SK-N-SH (cell line): ENCODE measurements at regions not wholly inside any gene's neighbourhood (a gene's known extent, or its start where the extent isn't known, plus 50 kb on each side); places are given as distances from the start of the nearest gene placed in this dataset.

Experiments used
- CTCF ChIA-PET: fragments of 300-600, 350-600 bp; formaldehyde crosslinking; extraction: SDS; loops from one replicate; lab custom pipeline; 2021; lab: Yijun Ruan, JAX
- POLR2A ChIA-PET: fragments of 350-600 bp; sonication (Branson Sonifier 250); formaldehyde crosslinking; extraction: SDS; loops from one replicate; lab custom pipeline; 2020; ENCODE audit warnings: antibody characterized with exemption, inconsistent platforms; lab: Yijun Ruan, JAX
- DNase-seq: peaks from one replicate; pipeline ENCODE4 v3.0.0; 2012
- H2AFZ ChIP-seq: fragments of 200-600 bp; sonication (generic); 2 replicates; pipeline ENCODE4 v1.8.1; 2016; ENCODE audit warnings: antibody characterized with exemption, mild to moderate bottlenecking, low read depth
- H3F3A ChIP-seq: fragments of 200-600 bp; sonication (generic); replicated peaks from 2 replicates; pipeline ENCODE3; 2016; ENCODE audit warnings: antibody characterized with exemption, mild to moderate bottlenecking; ENCODE audit not compliant: insufficient read depth
- H3K27ac ChIP-seq, 2 experiments: fragments of 200-500 bp in 1 of 2; fragments of 200-600 bp in 1 of 2; sonication (Bioruptor generic) in 1 of 2; sonication (generic), shearing (Covaris generic) in 1 of 2; 2 replicates each; pipeline versions ENCODE4 v1.5.1 to v1.6.1; 2014 to 2016; ENCODE audit warnings: low read depth in 2 of 2, inconsistent platforms in 1 of 2, low read length in 1 of 2, mild to moderate bottlenecking in 1 of 2, mixed read lengths in 1 of 2
- H3K27me3 ChIP-seq: fragments of 200-600 bp; sonication (generic), shearing (Covaris generic); 2 replicates; pipeline ENCODE4 v1.6.1; 2016; ENCODE audit warnings: mixed run types; ENCODE audit not compliant: insufficient read depth
- H3K36me3 ChIP-seq, 2 experiments: fragments of 200-500 bp in 1 of 2; fragments of 200-600 bp in 1 of 2; sonication (Bioruptor generic) in 1 of 2; sonication (generic) in 1 of 2; replicated peaks in 1 of 2; 2 replicates each; pipeline versions ENCODE3 to v1.5.1; 2014 to 2016; ENCODE audit warnings: low read length in 1 of 2, mild to moderate bottlenecking in 1 of 2; ENCODE audit not compliant: insufficient read depth in 2 of 2, control insufficient read depth in 1 of 2
- H3K4me1 ChIP-seq, 2 experiments: fragments of 200-500 bp in 1 of 2; fragments of 200-600 bp in 1 of 2; sonication (Bioruptor generic) in 1 of 2; sonication (generic), shearing (Covaris generic) in 1 of 2; 2 replicates each; pipeline versions ENCODE4 v1.5.1 to v1.6.1; 2014 to 2016; ENCODE audit warnings: low read depth in 1 of 2, low read length in 1 of 2, mixed run types in 1 of 2; ENCODE audit not compliant: insufficient read depth in 2 of 2, control insufficient read depth in 1 of 2
- H3K4me2 ChIP-seq: fragments of 200-600 bp; sonication (generic), shearing (Covaris generic); 2 replicates; pipeline ENCODE4 v1.6.1; 2017; ENCODE audit warnings: mixed run types
- H3K4me3 ChIP-seq, 2 experiments: fragments of 200-500 bp in 1 of 2; fragments of 200-600 bp in 1 of 2; sonication (Bioruptor generic) in 1 of 2; sonication (generic), shearing (Covaris generic) in 1 of 2; 2 replicates each; pipeline versions ENCODE4 v1.5.1 to v1.8.1; 2014 to 2016; ENCODE audit warnings: low read depth in 2 of 2, inconsistent platforms in 1 of 2, low read length in 1 of 2, mild to moderate bottlenecking in 1 of 2, mixed read lengths in 1 of 2, moderate library complexity in 1 of 2
- H3K79me2 ChIP-seq: fragments of 200-600 bp; sonication (generic); 2 replicates; pipeline ENCODE4 v1.8.1; 2017; ENCODE audit warnings: mild to moderate bottlenecking; ENCODE audit not compliant: insufficient read depth
- H3K9ac ChIP-seq: fragments of 200-600 bp; sonication (generic); 2 replicates; pipeline ENCODE4 v1.6.1; 2017; ENCODE audit warnings: mixed run types
- H3K9me2 ChIP-seq: fragments of 200-600 bp; sonication (generic); 2 replicates; pipeline ENCODE4 v1.6.1; 2017; ENCODE audit warnings: mixed run types
- H3K9me3 ChIP-seq: fragments of 200-600 bp; sonication (generic); 2 replicates; pipeline ENCODE4 v1.6.1; 2017; ENCODE audit warnings: mixed run types, mild to moderate bottlenecking, moderate library complexity
- H4K20me1 ChIP-seq: fragments of 200-600 bp; sonication (generic); 2 replicates; pipeline ENCODE4 v1.6.1; 2017; ENCODE audit warnings: mild to moderate bottlenecking, mixed run types; ENCODE audit not compliant: insufficient read depth
- CHD2 ChIP-seq: fragments of 150-350 bp; IDR thresholded peaks from 2 replicates; pipeline ENCODE4 v1.6.1; 2018; ENCODE audit warnings: low read length; ENCODE audit not compliant: partially characterized antibody
- ELF1 ChIP-seq: IDR thresholded peaks from 2 replicates; pipeline ENCODE4 v1.4.0; 2012
- EP300 ChIP-seq, 2 experiments: IDR thresholded peaks; 2 replicates each; pipeline versions ENCODE4 v1.4.0 to v1.6.1; 2012; ENCODE audit warnings: borderline replicate concordance in 1 of 2, low read depth in 1 of 2, low read length in 1 of 2
- FOXM1 ChIP-seq: IDR thresholded peaks from 2 replicates; pipeline ENCODE4 v1.4.0; 2012; ENCODE audit warnings: low read depth, mild to moderate bottlenecking
- GABPA ChIP-seq: IDR thresholded peaks from 2 replicates; pipeline ENCODE4 v1.4.0; 2012; ENCODE audit warnings: low read depth, mild to moderate bottlenecking
- NFIC ChIP-seq: IDR thresholded peaks from 2 replicates; pipeline ENCODE4 v1.4.0; 2012; ENCODE audit warnings: borderline replicate concordance
- NRF1 ChIP-seq: IDR thresholded peaks from 2 replicates; pipeline ENCODE4 v1.6.1; 2012; ENCODE audit warnings: low read depth, mild to moderate bottlenecking, low read length
- POLR2AphosphoS5 ChIP-seq: IDR thresholded peaks from 2 replicates; pipeline ENCODE4 v1.6.1; 2012; ENCODE audit warnings: low read depth, low read length
- RAD21 ChIP-seq: IDR thresholded peaks from 2 replicates; pipeline ENCODE4 v1.6.1; 2012; ENCODE audit warnings: mild to moderate bottlenecking, low read length
- RCOR1 ChIP-seq: fragments of 150-350 bp; IDR thresholded peaks from 2 replicates; pipeline ENCODE4 v1.6.1; 2017; ENCODE audit warnings: antibody characterized with exemption, low read length
- RFX5 ChIP-seq: IDR thresholded peaks from 2 replicates; pipeline ENCODE4 v1.6.1; 2012; ENCODE audit warnings: mild to moderate bottlenecking, improper control_type of control experiment, low read length
- RXRA ChIP-seq: IDR thresholded peaks from 2 replicates; pipeline ENCODE4 v1.4.0; 2012; ENCODE audit warnings: low read depth, mild to moderate bottlenecking, borderline replicate concordance
- TAF1 ChIP-seq: IDR thresholded peaks from 2 replicates; pipeline ENCODE4 v1.6.1; 2012; ENCODE audit warnings: low read depth, mild to moderate bottlenecking, low read length, moderate library complexity, borderline replicate concordance
- USF1 ChIP-seq: IDR thresholded peaks from 2 replicates; pipeline ENCODE4 v1.4.0; 2012; ENCODE audit warnings: low read depth, borderline replicate concordance
- YY1 ChIP-seq: IDR thresholded peaks from 2 replicates; pipeline ENCODE4 v1.4.0; 2012; ENCODE audit warnings: low read depth, mild to moderate bottlenecking
- WGBS: methylation state at CpG from one replicate; pipeline ENCODE4 v1.1.6; 2017; ENCODE audit warnings: low lambda C conversion rate; 5-methylcytosine and 5-hydroxymethylcytosine counted together
- TF ChIP-seq, protein P1 (sequence below): fragments of 150-350 bp; IDR thresholded peaks from 2 replicates; pipeline ENCODE4 v1.6.1; 2016; ENCODE audit warnings: mild to moderate bottlenecking, low read depth, low read length
- TF ChIP-seq, protein P2 (sequence below): IDR thresholded peaks from 2 replicates; pipeline ENCODE4 v1.6.1; 2012; ENCODE audit warnings: mild to moderate bottlenecking, low read depth, low read length, moderate library complexity

DNA sequence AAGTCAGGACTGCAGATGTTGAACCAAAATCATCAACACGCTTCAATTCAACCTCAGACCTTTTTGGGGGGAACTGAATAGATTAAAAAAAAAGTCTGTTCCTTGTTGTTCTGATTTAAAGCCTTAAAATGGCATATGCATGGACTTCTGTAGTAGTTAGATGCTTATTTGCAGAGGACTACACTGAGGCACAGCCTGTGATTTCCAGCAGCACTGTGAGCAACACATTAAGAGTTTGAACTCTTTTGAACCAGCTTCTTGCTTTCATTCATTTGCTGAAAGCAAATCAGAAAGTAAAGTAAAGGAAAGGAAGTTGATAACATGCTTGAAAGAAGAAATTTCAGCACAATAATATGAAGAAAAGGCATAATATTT lies 60.7 kb upstream of the DMAC1 start:
- no peak overlapping the region for H3K4me2 ChIP-seq
- H3K9me3 ChIP-seq, result no peaks in the 10 kb centered on the region
- no peaks in the 10 kb centered on the region for H3K27me3 ChIP-seq
- no peak overlapping the region for H2AFZ ChIP-seq
- DNase-seq, result no peak
- no peaks in the 10 kb centered on the region for H3K4me1 ChIP-seq
- H3K4me3 ChIP-seq, result no peak overlapping the region
- no peaks in the 10 kb centered on the region for H3K79me2 ChIP-seq
- H3K36me3 ChIP-seq, result no peaks in the 10 kb centered on the region
- no peak for TF ChIP-seq GABPA
- TF ChIP-seq ELF1, result no peak
- TF ChIP-seq, all 33 proteins: peak for 0
- Histone ChIP-seq H3K27ac (no peak overlapping the region), H3K9ac (no peak overlapping the region), H4K20me1 (no peaks in the 10 kb centered on the region), H3K9me2 (no peaks in the 10 kb centered on the region), H3F3A (no peaks in the 10 kb centered on the region)
- ChIA-PET POLR2A (no interaction called here), CTCF (interaction anchor here (0.7 kb wide), 1 partner anchor 264 kb away, joined by 3 read pairs; no protein-coding TSS in a partner anchor)
- 5% methylated on average over 1 of the region's 1 CpG for WGBS

- H2AFZ ChIP-seq, result no peak overlapping the region
- H3F3A ChIP-seq, result no peaks in the 10 kb centered on the region
- H3K4me3 ChIP-seq, result no peak overlapping the region
- no peak for DNase-seq
- no peak overlapping the region for H3K9ac ChIP-seq
- POLR2A ChIA-PET, result no interaction called here
- 22% methylated on average over 3 of the region's 3 CpGs for WGBS
- no peaks in the 10 kb centered on the region for H3K27me3 ChIP-seq
- TF ChIP-seq NFIC (no peak), EP300 (IDR thresholded peaks at IDR 0.05; ENCODE audit: borderline replicate concordance in 1 of 2, low read depth in 1 of 2, low read length in 1 of 2) (no peak), RCOR1 (no peak), RAD21 (0 out of 2 replicates have a peak, but pooled peaks have one; percentile 6), NRF1 (no peak), CHD2 (no peak), RXRA (no peak)
- H3K79me2 ChIP-seq, result no peaks in the 10 kb centered on the region
- no peaks in the 10 kb centered on the region for H4K20me1 ChIP-seq
- CTCF ChIA-PET, result interaction anchor here (0.7 kb wide), 1 partner anchor 263 kb away, joined by 3 read pairs; no protein-coding TSS in a partner anchor
- H3K4me1 ChIP-seq, result no peaks in the 10 kb centered on the region
- peak overlapping the region in 1 of 2 experiments; percentile 25; a peak in 1 of 4 replicates for H3K27ac ChIP-seq
- no peaks in the 10 kb centered on the region for H3K9me2 ChIP-seq
- H3K9me3 ChIP-seq, result no peaks in the 10 kb centered on the region
- H3K4me2 ChIP-seq, result no peak overlapping the region
- no peaks in the 10 kb centered on the region for H3K36me3 ChIP-seq
Measured at GRCh38 chr9:7859701-7860334, 60.2 kb upstream of the DMAC1 start.

DNA sequence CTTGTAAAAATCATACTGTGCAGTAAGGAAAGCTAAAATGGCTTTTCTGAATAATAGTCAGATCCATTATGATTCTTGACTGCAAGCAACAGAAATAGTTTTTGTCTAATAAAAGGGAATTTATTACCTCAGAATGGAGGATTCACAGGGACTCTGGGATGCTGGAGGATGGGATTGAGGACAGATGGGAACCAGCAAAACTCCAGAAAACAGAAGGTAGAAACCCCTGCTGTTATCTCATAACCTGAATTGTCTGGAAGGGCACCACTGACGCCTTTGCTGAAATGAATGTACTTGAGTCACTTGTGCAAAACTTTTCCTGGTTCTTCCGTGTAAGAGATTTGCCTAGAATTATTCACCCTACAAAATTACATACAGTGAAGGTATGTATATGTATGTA lies 58.6 kb upstream of the DMAC1 start:
- no peaks in the 10 kb centered on the region for H4K20me1 ChIP-seq
- POLR2A ChIA-PET, result no interaction called here
- TF ChIP-seq RXRA (no peak), USF1 (no peak), CHD2 (no peak), YY1 (no peak), RAD21 (no peak), FOXM1 (no peak), TAF1 (no peak), RCOR1 (no peak), POLR2AphosphoS5 (no peak), RFX5 (no peak)
- TF ChIP-seq, protein P1, sequence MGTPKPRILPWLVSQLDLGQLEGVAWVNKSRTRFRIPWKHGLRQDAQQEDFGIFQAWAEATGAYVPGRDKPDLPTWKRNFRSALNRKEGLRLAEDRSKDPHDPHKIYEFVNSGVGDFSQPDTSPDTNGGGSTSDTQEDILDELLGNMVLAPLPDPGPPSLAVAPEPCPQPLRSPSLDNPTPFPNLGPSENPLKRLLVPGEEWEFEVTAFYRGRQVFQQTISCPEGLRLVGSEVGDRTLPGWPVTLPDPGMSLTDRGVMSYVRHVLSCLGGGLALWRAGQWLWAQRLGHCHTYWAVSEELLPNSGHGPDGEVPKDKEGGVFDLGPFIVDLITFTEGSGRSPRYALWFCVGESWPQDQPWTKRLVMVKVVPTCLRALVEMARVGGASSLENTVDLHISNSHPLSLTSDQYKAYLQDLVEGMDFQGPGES, result no peak
- TF ChIP-seq, protein P2, sequence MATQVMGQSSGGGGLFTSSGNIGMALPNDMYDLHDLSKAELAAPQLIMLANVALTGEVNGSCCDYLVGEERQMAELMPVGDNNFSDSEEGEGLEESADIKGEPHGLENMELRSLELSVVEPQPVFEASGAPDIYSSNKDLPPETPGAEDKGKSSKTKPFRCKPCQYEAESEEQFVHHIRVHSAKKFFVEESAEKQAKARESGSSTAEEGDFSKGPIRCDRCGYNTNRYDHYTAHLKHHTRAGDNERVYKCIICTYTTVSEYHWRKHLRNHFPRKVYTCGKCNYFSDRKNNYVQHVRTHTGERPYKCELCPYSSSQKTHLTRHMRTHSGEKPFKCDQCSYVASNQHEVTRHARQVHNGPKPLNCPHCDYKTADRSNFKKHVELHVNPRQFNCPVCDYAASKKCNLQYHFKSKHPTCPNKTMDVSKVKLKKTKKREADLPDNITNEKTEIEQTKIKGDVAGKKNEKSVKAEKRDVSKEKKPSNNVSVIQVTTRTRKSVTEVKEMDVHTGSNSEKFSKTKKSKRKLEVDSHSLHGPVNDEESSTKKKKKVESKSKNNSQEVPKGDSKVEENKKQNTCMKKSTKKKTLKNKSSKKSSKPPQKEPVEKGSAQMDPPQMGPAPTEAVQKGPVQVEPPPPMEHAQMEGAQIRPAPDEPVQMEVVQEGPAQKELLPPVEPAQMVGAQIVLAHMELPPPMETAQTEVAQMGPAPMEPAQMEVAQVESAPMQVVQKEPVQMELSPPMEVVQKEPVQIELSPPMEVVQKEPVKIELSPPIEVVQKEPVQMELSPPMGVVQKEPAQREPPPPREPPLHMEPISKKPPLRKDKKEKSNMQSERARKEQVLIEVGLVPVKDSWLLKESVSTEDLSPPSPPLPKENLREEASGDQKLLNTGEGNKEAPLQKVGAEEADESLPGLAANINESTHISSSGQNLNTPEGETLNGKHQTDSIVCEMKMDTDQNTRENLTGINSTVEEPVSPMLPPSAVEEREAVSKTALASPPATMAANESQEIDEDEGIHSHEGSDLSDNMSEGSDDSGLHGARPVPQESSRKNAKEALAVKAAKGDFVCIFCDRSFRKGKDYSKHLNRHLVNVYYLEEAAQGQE, result no peak

More for the DNA sequence above, 58.6 kb upstream of the DMAC1 start:
- Histone ChIP-seq H3K9me2 (no peaks in the 10 kb centered on the region), H2AFZ (no peak overlapping the region), H3F3A (no peaks in the 10 kb centered on the region), H3K9ac (no peak overlapping the region), H3K9me3 (no peaks in the 10 kb centered on the region), H3K4me3 (no peak overlapping the region), H3K79me2 (no peaks in the 10 kb centered on the region), H3K4me2 (no peak overlapping the region), H3K27me3 (no peaks in the 10 kb centered on the region), H3K36me3 (no peaks in the 10 kb centered on the region), H3K4me1 (no peaks in the 10 kb centered on the region), H3K27ac (no peak overlapping the region)
- DNase-seq, result no peak
- WGBS, result 30% methylated on average over 2 of the region's 2 CpGs
- CTCF ChIA-PET, result interaction anchor here (1.1 kb wide), 1 partner anchor 14 kb away, joined by 3 read pairs; no protein-coding TSS in a partner anchor
